ENCODE measurements at regions not wholly inside any gene's neighbourhood (a gene's known extent, or its start where the extent isn't known, plus 50 kb on each side); places are given as distances from the start of the nearest gene placed in this dataset.

GRCh38 chr5:8137941-8138550 is 269.1 kb downstream of the MTRR start:
- no peak overlapping the region for H2BK12ac ChIP-seq (ENCODE audit: low read depth, low read length)
- H4K8ac ChIP-seq (ENCODE audit: extremely low read depth, insufficient read depth, low read length), result no peak overlapping the region
- CTCF ChIA-PET (ENCODE audit: partially characterized antibody), result interaction anchor here (1.2 kb wide), 1 partner anchor 45 kb away, joined by 3 read pairs; no protein-coding TSS in a partner anchor
- no peak overlapping the region for H2BK15ac ChIP-seq (ENCODE audit: low read length)
- no peaks in the 10 kb centered on the region for H3K79me1 ChIP-seq (ENCODE audit: low read depth, low read length)
- FAIRE-seq, result no peak
- H2AK5ac ChIP-seq (ENCODE audit: low read depth, low read length), result no peak overlapping the region
- H3K4me1 ChIP-seq (replicated peaks in 1 of 4; ENCODE audit: control insufficient read depth in 3 of 4, insufficient read depth in 4 of 4, low read length in 3 of 4), result no peaks in the 10 kb centered on the region
- no peak overlapping the region for H2BK5ac ChIP-seq (ENCODE audit: low read depth, low read length)
- no peaks in the 10 kb centered on the region for H3K36me3 ChIP-seq (ENCODE audit: control insufficient read depth in 2 of 4, insufficient read depth in 4 of 4, low read length in 3 of 4)
- no peak overlapping the region for H2BK120ac ChIP-seq (replicated peaks; ENCODE audit: low read depth, low read length)
- no peaks in the 10 kb centered on the region for H4K20me1 ChIP-seq (replicated peaks in 1 of 2; ENCODE audit: control insufficient read depth in 1 of 2, insufficient read depth in 2 of 2, low read length in 2 of 2)
- TF ChIP-seq CHD2 (IDR thresholded peaks at IDR 0.05; ENCODE audit: low read length) (no peak), BRCA1 (IDR thresholded peaks at IDR 0.05; ENCODE audit: low read depth, low read length) (no peak), PHF8 (conservative IDR thresholded peaks at IDR 0.05; ENCODE audit: low read depth, low read length) (no peak), BACH1 (IDR thresholded peaks at IDR 0.05; ENCODE audit: low read length) (no peak), E2F6 (IDR thresholded peaks at IDR 0.05) (no peak), USF2 (IDR thresholded peaks at IDR 0.05; ENCODE audit: low read length) (no peak)
- H3K4me2 ChIP-seq (ENCODE audit: insufficient read depth in 1 of 2, low read depth in 2 of 2, low read length in 2 of 2), result no peak overlapping the region
- no peak overlapping the region for H3K4me3 ChIP-seq (ENCODE audit: extremely low read depth in 1 of 4, insufficient read depth in 2 of 4, low read depth in 3 of 4, low read length in 4 of 4)
- H3K79me2 ChIP-seq (ENCODE audit: control insufficient read depth in 1 of 2, insufficient read depth in 2 of 2, low read length in 2 of 2), result no peaks in the 10 kb centered on the region
- no peaks in the 10 kb centered on the region for H3K23me2 ChIP-seq (ENCODE audit: low read depth, low read length)
- no peak overlapping the region for H3K9ac ChIP-seq (replicated peaks in 1 of 4; ENCODE audit: extremely low read depth in 1 of 4, low read depth in 3 of 4, low read length in 3 of 4)
- no peak overlapping the region for H2BK20ac ChIP-seq (ENCODE audit: low read length)
- no peak overlapping the region for H3K18ac ChIP-seq (ENCODE audit: extremely low read depth, low read length)
- no peak overlapping the region for H3K56ac ChIP-seq (replicated peaks; ENCODE audit: insufficient read length, low read depth, low read length)
- H2AFZ ChIP-seq (ENCODE audit: low read length), result no peak overlapping the region
- H3K27ac ChIP-seq (ENCODE audit: low read depth, low read length), result no peak overlapping the region
- no peak overlapping the region for H3K4ac ChIP-seq (replicated peaks; ENCODE audit: insufficient read length, low read depth, low read length)
- H3K14ac ChIP-seq (ENCODE audit: insufficient read length), result no peak overlapping the region
- H3K27me3 ChIP-seq (replicated peaks in 1 of 4; ENCODE audit: control insufficient read depth in 3 of 4, extremely low read depth in 1 of 4, insufficient read depth in 3 of 4, low read length in 3 of 4), result no peaks in the 10 kb centered on the region
- WGBS, 2 experiments (ENCODE audit: extremely low coverage in 1 of 2, insufficient coverage in 1 of 2, insufficient read length in 1 of 2, insufficient replicate concordance in 2 of 2, low coverage in 1 of 2, low lambda C conversion rate in 2 of 2, missing lambda C conversion rate in 1 of 2), result 86% methylated on average over 2 of the region's 2 CpGs; no CpG with 5 or more reads in 1 of the 2 experiments
- H4K5ac ChIP-seq (ENCODE audit: insufficient read length, low read depth, low read length), result no peak overlapping the region
- no peaks in the 10 kb centered on the region for H3K9me3 ChIP-seq (ENCODE audit: insufficient read depth in 2 of 2, low read depth in 1 of 2, low read length in 1 of 2)
- POLR2A ChIA-PET (ENCODE audit: partially characterized antibody), result no interaction called here
- H4K91ac ChIP-seq (replicated peaks; ENCODE audit: insufficient read length, low read length), result no peak overlapping the region
- DNase-seq (ENCODE audit: low read depth in 1 of 2, low spot score in 2 of 2), result no peak
- H3K23ac ChIP-seq (ENCODE audit: insufficient read length), result no peak overlapping the region

Measured in H1 (cell line).